ENCODE measurements at regions not wholly inside any gene's neighbourhood (a gene's known extent, or its start where the extent isn't known, plus 50 kb on each side); places are given as distances from the start of the nearest gene placed in this dataset.

DNA sequence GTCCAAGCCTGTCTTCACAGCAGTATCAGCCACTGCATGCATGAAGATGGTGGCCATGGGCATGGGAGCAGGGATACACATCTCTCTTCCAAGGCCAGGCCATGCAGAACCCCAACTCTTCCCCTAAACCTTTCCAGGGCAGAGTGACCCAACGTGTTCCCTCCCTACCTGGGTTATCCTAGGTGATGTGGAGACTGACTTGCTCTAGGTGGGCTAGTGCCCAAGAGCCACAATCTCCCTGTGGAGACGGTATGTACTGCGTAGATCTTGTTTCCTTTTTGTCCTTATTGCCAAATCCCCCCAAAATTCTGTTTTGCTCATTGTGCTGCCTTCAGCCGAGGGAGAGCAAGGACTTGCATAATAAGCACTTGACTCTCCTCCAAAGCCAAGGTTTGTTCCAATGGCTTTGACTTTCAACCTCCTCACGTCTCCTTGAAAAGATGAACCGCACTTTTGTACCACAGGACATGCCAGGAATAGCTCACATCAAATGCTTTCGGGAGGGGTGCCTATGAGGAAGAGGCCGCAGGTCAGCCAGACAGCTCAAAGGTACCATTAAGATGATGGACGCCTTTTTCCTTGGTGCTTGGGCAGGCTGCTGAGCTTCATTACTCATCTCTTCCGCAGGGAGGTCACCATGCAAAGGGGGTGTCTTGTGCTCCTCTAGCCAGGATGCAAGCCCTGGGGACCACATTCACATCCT, 76.2 kb upstream of the GLI2 start:
- TF ChIP-seq, protein P1, sequence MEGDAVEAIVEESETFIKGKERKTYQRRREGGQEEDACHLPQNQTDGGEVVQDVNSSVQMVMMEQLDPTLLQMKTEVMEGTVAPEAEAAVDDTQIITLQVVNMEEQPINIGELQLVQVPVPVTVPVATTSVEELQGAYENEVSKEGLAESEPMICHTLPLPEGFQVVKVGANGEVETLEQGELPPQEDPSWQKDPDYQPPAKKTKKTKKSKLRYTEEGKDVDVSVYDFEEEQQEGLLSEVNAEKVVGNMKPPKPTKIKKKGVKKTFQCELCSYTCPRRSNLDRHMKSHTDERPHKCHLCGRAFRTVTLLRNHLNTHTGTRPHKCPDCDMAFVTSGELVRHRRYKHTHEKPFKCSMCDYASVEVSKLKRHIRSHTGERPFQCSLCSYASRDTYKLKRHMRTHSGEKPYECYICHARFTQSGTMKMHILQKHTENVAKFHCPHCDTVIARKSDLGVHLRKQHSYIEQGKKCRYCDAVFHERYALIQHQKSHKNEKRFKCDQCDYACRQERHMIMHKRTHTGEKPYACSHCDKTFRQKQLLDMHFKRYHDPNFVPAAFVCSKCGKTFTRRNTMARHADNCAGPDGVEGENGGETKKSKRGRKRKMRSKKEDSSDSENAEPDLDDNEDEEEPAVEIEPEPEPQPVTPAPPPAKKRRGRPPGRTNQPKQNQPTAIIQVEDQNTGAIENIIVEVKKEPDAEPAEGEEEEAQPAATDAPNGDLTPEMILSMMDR (IDR thresholded peaks at IDR 0.05; ENCODE audit: insufficient read depth, missing control alignments) = no peak
- DNase-seq (ENCODE audit: insufficient read length, low spot score) = no peak
- FAIRE-seq = no peak

DNA sequence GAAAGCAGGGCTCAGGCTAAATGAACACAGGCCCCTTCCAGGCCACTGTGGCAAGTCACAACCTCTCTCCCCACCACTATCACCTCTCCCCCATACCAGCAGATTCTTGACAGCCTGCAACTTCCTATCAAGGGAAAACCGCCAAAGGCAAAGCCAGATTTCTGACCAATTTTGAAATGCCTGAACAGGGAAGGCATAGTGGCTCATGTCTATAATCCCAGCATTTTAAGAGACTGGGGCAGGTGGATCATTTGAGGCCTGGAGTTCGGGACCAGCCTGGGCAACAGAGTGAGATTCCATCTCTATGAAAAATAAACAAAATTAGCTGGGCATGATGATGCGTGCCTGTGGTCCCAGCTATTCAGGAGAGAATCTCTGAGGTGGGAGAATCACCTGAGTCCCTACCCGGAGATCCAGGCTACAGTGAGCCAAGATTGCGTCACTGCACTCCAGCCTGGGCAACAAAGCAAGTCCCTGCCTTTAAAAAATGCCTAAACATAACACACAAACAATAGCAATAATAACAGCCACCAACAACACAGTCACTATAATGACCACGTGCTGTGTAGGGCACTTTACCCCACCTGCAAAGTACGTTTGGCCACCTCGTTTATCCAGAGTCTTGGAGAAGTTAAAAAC, 75.5 kb upstream of the GLI2 start:
- FAIRE-seq = no peak
- TF ChIP-seq, protein P1 (IDR thresholded peaks at IDR 0.05; ENCODE audit: insufficient read depth, missing control alignments) = no peak
- DNase-seq (ENCODE audit: insufficient read length, low spot score) = no peak

DNA sequence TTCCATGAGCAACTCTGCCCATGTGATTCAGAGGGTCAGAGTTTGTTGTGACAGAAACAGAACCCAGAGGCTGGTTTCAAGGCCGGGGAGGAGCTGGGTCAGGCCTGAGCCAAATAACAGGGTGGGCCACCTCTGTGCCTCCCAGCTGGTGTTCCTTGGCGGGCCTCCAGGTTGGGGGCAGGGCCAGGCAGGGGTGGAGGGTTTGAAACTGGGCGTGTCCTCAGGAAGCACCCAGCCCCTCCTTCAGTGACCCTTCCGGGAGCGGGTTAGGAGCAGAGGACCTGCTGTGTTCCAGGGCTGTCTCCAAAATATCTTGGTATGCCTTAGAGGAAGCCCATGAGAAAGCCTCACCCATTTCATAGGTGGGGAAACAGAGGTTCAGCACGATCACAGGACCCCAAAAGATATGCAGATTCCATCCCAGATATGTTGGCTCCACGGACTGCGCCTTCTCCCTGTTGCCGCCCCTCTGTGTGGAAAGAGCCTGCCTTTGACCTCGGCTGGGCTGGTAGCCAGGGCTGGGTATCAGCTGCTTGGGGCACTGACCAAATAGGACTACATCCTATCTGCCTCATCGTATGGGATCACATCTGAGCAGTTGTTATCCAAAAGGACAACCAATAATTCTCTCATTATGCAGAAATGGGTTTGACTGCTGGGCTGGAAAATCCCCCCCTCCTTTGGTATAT, 74.8 kb upstream of the GLI2 start:
- FAIRE-seq (no peak), DNase-seq (ENCODE audit: insufficient read length, low spot score) (no peak)
- TF ChIP-seq, protein P1 (IDR thresholded peaks at IDR 0.05; ENCODE audit: insufficient read depth, missing control alignments) = no peak

DNA sequence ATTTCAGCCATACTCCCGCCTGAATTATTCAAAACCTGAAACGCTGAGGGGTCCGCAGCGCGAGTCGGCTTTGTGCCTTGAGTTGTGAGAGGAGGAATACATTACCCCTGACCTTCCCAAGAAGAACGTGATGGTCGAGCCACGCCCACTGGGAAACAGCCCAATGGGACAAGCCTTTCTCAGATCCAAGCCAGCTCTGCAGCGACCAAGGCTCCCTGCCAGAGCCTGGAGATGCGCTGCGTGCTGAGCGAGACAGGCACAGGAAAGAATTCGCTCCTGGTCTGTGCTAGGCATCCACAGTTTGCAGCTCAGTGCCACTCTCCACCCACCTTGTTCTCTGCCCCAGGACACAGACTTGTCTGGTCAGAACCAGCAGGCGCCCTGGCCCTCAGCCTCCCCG, 74.1 kb upstream of the GLI2 start:
- no peak for DNase-seq (ENCODE audit: insufficient read length, low spot score)
- no peak for FAIRE-seq

DNA sequence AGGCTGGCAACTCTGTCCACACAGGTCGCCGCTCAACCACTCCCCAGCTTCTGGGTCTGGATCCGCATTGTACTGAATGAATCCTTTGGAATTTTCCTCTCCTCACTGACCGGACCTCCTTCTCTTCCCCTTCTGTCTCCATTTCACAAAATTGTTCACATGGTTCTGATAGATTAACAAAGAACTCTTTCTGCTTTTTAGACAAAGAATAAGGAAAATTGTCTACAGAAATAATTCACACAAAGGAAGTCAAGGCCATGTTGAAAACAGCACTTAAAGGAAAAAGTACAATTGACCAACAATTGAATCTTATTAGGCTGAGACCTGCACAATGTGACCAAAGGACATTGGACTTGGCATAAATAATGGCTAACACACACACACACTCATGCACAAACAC, 73.6 kb upstream of the GLI2 start:
- DNase-seq (ENCODE audit: insufficient read length, low spot score) (no peak), FAIRE-seq (no peak)
- TF ChIP-seq, protein P1 (IDR thresholded peaks at IDR 0.05; ENCODE audit: insufficient read depth, missing control alignments) = no peak

More for the DNA sequence above, 74.1 kb upstream of the GLI2 start:
- TF ChIP-seq, protein P1 (IDR thresholded peaks at IDR 0.05; ENCODE audit: insufficient read depth, missing control alignments) = no peak

DNA sequence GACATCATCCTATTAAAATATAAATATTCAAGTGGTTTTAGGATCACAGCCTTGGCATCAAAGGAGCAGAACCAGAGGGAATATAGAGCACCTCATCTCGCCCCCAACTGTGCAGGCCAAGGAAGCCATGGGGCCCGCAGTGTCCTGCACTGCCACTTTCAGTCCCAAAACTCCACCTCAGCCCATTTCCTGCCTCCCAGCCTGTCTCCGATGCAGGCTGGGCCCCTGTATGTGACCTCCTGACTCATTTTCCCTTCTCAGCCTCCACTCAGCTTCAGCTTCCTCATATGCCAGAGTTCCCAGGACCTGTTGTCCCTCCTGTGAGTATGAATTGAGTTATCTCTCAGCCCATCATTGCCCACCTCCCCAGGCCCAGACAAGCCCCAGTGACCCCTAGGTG, 72.9 kb upstream of the GLI2 start:
- no peak for FAIRE-seq
- DNase-seq (ENCODE audit: insufficient read length, low spot score) = no peak
- TF ChIP-seq, protein P1 (IDR thresholded peaks at IDR 0.05; ENCODE audit: insufficient read depth, missing control alignments) = no peak

DNA sequence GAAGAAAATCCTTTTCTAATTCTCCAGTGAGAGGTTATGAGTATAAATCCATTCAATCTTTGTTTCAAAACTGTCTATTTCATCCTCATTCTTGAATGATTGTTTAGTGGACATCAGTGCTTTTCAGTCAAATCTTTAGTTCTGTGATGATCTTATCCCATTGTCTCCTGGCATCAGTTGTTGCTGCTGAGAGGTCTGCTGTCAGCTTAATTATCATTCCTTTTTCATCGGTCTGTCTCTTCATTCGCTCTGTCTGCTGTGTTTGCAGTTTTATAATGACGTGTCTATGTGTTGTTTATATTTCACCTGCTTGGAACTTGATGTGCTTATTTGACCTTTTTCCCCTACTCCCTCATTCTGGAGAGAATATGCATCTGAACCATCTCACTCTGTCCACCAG, 69.2 kb upstream of the GLI2 start:
- TF ChIP-seq, protein P1 (IDR thresholded peaks at IDR 0.05; ENCODE audit: insufficient read depth, missing control alignments) = no peak
- no peak for FAIRE-seq
- DNase-seq (ENCODE audit: insufficient read length, low spot score) = no peak
